A172 (cell line): ENCODE measurements at regions not wholly inside any gene's neighbourhood (a gene's known extent, or its start where the extent isn't known, plus 50 kb on each side); places are given as distances from the start of the nearest gene placed in this dataset.
A peak's percentile ranks its signal among the peaks of the same experiment; 100 is the strongest.
"Not testable (repeated sequence)": the region's sequence is repeated elsewhere in the genome, so short reads cannot be mapped to it uniquely, and the experiment has no call there.

ENCODE experiments used
- DNase-seq: peaks from one replicate; pipeline ENCODE4 v3.0.0-alpha.2; 2015; ENCODE audit warnings: low spot score

DNA sequence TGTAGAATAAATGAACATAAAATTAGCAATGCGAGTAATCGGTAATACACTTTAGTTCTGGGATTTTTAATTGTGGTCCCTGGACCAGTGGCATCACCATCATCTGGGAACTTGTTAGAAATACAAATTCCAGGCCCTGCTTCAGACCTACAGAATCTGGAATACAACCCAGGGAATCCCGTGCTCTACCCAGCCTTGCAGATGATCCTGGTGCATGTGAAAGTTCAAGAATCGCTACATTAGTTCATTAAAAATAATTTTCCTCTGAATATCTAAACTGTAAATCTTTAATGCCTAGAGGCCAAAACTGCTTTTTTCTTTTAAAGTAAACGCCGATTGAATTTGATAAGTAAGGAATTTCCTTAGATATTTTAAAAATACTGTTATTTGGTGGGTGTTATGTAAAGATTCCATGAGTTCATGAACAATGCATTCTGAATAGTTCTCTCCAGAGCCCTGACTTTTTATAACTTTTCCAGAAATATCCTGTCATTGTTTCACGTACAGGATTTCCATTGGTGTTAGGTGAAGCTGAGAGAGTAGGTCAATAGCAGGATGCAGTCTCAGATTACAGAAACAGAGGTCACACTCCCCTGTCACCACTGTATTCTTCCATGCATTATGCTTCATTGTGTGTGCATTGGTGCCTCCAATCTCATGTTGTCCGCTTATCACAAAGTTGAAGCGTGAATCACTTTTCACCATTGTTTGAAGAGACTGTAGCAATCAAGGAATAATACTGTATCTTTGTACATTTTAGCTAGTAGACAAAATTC is 596.5 kb upstream of the KLF12 start:
- DNase-seq: no peak

DNA sequence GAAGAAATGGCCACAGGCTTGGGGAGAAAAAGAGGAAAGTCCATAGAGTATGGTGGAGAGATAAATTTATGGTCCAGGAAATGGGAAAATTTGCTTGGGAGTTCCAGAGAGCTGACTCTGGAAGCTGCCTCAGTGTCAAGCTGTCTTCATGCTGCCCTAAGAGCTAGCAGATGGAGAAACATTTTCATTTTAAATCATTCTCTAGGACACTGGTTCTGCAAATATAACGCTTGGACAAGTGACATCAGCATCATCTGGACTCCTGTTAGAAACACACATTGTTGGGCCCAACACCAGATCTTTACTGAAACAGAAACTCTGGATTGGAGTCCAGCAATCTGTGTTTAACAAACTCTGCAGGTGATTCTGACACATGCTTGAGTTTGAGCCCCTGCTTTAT is 592.0 kb upstream of the KLF12 start:
- no peak for DNase-seq

DNA sequence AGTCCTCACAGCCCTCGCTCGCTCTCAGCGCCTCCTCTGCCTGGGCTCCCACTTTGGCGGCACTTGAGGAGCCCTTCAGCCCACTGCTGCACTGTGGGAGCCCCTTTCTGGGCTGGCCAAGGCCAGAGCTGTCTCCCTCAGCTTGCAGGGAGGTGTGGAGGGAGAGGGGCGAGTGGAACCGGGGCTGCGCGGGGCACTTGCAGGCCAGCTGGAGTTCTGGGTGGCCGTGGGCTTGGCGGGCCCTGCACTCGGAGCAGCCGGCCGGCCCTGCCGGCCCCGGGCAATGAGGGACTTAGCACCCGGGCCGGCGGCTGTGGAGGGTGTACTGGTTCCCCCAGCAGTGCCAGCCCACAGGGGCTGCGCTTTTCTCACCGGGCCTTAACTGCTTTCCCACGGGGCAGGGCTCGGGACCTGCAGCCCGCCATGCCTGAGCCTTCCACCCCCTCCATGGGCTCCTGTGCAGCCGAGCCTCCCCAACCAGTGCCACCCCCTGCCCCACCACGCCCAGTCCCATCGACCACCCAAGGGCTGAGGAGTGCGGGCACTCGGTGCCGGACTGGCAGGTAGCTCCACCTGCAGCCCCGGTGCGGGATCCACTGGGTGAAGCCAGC is 584.1 kb upstream of the KLF12 start:
- not testable (repeated sequence) for DNase-seq

DNA sequence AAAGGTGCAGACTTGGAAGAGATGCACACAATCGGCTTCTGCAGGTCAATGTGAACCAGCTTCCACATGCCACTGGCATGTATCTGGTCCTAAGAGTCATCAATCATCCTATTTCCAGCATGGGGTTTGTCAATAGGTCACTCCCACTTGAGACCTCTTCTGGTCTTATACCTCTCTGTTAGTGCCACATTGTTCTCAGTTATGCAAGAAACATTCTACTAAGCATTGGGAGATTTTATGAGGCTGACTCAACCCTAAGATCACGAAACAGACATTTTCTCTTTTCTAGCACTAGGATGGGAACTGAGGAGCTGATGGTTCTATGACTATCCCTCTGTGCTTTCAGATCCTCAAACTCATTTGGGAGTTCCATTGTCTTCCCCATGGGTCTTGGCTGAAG is 581.5 kb upstream of the KLF12 start:
- no peak for DNase-seq

DNA sequence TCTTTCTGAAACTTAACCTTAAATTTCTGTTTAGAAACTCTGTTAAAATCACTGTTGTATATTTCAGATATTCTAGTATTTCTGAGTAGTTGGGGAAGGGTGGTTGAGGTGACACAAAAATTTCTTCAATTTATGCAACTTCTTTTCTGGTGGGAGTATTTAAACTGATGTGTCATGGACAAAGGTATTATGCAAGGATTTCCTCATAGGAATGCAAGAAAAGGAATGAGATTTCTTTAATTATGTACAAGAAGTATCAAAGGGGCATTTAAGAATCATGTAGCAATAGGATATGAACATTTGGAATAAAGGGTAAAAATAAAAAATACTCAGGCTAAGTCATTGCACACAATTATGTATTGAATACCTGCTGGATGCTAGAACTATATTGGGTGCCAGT is 575.8 kb upstream of the KLF12 start:
- DNase-seq: no peak

DNA sequence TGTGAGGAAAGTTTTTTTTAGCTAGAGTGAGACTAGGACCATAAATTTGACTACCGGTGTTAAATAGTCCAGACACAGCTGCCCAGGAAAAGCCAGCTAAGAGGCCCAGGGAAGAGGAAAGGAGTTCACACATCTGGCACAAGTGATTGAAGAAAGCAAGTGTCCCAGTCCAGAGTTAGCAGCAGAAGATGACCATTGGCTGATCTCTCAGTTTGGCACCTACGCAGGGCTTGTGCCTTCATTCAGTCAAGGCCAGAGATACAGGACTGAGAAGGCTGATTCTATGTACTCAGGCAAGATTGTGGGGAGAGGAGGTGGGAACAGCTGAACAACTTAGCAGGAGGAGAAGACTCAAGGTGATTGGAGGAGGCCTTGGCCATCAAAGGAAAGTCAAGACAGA is 575.0 kb upstream of the KLF12 start:
- DNase-seq: no peak

DNA sequence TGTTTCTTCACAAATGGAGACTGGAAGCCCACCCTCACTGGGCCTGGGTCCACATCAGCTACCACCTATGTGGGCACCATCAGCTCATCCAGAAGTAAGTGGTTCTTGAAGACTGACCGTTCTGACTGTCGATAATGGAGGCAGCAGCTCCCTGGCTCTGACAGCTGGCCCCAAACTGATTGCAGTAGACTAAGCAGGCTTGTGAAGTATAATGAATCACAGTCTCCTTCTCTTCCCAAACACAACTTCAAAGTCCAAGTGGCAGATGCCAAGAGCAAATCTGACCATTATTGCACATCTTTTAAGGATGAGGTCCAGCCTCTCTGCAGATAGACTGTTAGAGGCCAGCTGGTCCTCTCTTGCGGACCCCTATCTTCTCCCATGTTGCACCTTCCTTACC is 574.4 kb upstream of the KLF12 start:
- DNase-seq: no peak

DNA sequence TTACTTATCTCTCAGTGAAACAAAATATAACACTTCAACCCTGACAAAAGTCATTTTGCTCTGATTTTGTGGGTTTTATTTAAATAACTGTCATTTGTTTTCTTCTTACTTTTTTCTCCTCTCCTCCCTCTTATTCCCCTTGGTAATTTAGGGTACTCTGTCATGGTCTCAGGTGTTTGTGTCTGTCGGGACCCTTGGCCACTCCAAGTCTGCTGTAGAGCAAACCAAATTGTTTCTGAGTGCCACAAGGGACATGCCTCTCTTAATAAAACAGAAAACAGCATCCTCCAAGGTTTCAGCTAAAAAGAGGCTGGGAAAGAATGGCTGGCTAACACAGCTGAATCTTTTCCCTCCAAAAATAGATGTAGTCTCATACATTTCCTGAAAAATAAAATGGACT is 573.1 kb upstream of the KLF12 start:
- DNase-seq: no peak

DNA sequence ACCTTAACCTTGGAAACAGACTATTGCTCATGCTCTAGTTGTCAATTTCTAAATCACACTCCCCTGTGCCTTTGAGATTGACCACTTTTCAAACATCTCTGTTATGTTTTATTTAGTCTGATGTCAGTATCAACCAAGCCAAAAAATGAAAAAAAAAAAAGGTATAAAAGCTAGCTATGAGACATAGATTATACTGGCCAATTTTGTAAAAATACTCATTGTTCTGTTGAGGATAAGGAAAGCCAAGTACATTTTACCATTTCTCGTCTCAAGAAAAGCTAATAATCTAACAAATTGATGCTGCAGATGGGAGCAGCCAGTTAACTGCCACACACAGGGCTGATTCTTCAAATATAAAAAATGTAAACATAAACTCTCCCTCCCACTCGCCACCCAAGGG is 572.6 kb upstream of the KLF12 start:
- DNase-seq: no peak

DNA sequence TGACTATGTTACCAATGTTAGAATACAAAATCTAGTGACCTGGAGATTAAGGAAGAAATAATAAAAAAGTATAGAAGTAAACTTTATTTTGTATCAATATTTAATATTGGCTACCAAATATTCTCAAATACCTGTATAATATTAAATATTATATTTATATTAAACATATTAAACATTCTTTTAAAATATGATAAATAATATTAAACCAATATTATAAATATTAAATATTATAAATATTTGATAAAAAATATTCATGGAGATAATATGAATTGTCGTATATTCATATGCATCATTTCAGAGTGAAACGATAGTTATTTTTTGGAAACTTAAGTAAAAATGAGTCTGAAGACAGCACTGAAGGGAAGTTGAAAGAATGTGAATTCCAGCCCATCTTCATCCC is 571.2 kb upstream of the KLF12 start:
- DNase-seq: no peak

DNA sequence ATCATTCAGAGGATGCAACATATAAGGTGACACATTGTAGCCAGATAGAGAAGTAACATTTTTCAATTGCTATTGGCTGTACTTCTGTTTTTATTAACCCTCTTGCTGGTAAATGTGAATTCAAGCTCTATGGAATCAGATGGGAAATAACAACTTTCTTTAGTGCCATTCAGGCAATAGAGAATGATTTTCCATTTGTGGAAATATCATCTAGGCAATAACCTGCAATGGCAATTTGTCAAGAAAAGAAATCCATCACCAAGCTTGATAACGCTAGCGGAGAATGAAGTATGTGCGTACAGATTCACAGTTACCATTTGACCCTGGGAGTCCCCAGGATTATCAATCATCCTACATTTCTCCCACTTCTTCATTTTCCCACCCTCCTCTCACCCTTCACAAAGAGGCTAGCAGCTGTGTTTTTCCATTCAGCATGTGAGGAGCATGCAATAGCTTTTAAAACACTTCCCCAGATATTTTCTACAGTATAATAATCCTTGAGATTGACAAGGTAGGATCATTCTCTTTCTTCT is 569.7 kb upstream of the KLF12 start:
- DNase-seq: no peak

DNA sequence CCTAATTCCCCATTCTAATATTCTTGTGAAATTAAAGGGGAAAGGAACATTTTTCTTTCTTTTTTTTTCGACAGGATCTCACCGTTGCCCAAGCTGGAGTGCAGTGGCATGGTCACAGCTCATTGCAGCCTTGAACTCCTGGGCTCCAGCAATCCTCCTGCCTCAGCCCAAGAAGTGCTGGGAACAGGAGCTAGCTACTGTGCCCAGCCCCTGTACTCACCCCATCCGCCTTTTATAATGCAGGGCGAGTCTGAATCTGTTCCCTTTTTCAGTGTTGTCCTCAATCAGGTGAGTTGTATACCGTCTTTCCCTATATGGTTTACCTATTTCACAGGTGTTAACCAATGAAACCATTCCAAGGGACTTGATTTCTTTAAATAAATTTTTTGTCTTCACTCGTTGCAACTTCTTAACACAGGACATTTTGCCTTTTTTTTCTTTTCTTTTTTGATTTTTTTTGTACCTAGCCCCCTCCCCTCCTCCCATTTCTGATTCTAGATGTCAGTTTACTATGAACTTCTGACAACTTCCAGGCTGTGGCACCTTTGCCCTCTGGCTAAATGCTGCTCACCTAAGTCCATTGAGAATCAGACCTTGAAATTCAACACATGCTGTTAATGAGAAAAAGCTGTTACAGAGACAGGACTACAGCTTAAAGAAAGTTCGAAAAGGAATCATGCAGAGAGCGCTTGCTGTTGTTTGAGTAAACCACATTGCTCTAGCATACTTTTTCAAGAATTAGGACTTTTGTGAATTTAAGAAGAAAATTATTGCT is 562.1 kb upstream of the KLF12 start:
- no peak for DNase-seq

DNA sequence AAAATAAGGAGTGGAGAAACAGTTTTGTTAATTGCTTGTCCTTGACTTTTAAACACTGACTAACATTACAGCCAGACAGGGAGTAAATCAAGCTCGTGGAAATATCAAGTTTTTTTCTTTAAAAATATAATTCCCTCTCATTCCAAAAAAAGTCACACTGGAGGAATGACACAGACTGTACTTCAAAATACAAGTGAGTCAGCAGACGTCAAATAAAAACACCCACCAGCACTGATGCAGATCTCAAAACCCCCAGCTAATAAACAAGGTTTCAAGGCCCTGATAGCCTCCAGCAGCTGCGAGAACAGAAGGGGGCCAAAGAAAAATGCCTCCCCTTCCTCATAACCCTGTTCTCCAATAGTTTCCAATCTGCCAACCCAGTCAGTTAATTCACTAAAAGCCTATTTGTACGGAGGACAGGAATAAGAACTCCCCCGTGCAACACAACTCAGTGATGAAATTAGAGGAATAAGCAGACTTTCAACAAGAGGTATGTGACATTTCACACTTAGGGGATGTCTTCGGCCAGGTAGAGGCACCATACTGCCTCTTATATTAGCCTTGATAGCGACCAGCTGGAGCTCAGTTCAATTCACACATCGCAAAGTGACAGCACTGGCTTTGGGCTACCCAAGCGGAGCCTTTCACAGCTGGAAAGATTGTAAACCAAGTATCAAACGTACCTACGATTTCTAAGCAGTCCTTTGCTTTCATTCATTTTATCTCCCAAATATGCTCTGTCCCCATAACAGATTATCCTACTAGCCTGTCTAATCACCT is 561.0 kb upstream of the KLF12 start:
- DNase-seq: no peak

DNA sequence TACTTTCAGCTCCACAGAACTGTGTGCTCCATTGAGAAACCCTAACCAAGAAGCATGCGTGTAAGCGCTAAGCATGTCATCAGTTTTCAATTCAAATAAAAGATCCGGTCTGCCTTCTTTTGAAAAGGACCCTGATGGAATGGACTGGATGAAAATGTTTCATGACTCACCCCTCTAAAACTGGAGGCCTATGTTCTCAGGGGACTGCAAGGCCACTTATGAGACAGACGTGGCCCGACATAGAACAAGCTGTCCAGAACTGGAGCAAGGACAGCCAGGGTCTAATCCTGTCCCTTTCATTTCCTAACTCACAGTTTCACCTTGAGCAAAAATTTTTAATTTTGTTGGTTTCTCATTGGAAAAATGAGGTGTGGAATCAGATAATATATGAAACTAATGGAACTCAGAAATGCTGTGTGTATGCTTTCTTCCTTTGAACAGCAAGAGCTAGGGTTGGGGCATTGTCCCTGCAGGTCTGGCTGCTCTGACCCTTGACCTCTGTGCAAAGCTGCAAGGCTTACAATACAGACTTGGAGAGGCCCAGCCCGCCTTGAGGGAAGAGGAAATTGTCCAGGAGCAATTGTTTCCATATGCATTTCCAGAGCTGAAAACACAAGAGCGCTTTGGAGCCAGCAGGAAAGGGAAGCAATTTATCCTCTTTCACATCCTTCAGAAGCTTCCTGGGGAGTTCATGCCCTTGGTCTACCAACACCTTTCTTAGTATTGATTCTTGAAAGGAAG is 553.4 kb upstream of the KLF12 start:
- no peak for DNase-seq

DNA sequence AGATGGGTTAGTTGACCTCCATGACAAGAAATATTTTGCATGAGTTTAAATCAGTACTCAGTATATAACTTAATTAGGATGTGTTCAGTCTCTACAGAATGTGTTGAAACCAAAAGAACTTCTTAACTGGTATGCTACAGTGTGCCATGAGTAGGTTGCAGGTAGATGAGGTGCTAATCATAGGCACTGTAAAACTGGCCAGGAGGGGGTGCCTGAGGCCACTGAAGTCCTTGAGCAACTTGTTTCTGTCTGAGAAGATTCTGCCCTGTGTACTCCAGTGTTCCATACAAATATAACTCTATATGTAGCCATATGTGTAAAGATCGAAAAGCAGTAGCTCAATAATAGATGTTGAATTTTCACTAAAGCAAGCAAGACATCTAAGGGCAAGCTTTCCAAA is 549.2 kb upstream of the KLF12 start:
- no peak for DNase-seq

DNA sequence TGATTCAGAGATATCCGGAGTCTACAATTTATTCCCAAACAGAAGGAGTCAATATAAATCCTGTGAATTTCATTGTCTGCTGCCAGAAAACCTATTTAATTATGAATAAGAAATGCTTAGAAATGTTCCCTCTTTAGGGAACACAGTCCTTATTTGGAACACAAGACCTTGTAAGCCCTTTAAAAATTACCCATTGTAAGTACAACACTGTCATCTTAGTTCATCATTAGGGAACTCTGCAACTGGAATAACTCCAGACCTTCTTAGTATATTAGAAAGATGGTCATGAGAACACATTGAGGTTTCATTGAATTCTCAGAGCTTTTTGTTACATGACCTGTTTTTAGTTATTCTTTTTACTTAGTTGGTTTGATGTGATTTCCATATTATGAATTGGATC is 548.5 kb upstream of the KLF12 start:
- DNase-seq: no peak

DNA sequence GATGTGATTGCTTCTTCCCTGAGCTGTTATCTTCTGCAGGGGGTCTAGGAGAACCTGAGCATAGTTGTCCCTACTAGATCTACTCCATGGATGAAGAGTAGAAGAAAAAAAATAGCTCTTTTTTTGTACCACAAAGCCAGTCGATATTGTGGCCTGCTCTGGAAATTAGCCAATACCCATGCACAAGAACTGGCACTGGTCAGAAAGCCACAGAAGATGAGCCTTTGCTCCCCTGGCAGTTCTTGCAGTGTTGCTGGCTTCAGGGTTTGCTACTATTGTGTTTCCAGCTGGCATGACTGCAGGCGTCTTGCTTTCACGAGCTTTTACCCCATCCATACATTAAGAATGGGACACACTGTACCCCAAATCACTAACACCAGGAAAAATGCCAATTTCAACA is 547.7 kb upstream of the KLF12 start:
- DNase-seq: no peak

DNA sequence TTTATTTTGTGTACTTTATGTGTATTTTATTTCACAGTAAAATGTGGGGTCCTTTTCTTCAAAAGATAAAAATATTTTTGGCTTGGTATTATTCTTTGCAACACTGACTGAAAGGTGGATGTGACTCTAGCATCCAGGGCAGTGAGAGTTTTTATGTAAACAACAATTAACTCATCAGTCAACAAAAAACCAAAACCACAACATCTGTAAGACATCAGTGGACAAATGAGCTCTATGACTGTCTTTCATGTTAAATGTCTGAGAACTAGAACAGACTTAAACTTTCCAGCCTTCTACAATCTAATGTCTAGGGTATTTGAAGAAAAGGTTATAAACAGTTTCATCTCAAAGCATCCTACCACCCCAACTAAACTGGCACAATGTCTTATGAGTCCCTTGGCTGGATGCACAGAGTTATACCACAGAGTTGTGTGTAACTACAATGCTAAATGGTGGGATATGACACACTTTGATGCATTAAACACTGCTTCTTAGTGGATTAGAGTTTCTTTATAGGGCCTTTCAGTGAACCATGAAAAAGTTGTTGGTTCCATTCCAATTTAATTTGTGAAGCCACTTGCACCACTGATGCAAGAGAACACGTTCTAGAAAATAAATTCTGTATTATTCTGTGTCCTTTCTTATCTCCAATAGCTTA is 544.2 kb upstream of the KLF12 start:
- no peak for DNase-seq

DNA sequence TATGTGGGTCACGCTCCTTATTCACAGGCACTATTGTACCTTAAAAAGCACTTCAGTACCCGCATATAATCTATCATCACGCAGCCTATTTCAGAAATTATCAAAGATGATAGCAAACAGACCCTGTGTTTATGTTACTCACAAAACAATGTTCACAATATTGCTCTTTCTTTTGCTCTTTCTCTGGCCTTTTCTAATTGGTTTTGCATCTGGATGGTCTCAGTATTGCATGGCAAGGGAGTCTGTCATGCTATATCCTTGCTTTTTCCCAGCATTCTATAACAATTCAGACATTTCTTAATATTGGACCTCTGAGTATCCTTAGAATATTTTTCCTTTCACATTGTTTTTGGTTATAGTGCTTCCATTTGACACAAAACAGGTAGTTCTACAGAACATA is 541.8 kb upstream of the KLF12 start:
- no peak for DNase-seq

DNA sequence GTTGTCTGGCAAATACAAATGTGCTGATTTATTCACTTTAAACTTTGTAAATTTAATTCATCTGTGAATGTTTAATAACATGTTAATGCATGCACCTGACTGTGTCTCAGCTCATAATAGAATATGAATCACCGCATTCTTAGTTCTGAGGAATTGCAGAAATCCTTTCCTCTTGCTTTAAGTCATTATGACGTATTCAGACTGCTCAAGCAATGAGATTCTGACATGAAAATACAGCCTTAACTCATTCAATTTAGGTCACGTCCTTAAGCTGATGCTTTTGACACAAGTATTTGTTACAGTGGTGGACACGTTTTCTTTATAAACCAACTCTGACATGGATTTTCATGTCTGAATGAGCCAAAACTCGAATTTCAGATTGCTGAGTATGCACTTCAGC is 541.0 kb upstream of the KLF12 start:
- peak; percentile 6 for DNase-seq

DNA sequence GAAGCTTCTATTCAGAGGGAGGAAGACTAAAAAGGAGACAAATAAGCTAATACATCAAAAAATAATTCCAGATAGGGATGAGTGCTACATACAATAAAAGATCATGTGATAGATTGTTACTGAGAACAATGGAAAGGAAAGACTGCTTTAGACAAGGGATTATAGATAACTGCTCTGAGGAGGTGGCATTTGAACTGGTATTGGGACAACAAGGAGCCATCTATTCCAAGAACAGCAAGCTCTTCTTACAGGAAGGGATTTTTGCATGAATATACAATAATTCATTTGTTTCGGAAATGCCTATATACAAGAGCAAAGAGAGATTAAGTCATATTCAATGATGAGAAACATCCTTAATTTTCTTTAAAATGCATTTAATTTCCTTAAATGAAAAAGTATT is 540.5 kb upstream of the KLF12 start:
- no peak for DNase-seq
